Adipocyte (in vitro differentiated cells): ENCODE measurements at regions not wholly inside any gene's neighbourhood (a gene's known extent, or its start where the extent isn't known, plus 50 kb on each side); places are given as distances from the start of the nearest gene placed in this dataset.

ENCODE experiments used
- DNase-seq: peaks from one replicate; pipeline ENCODE4 v3.0.0-alpha.2; 2015; ENCODE audit warnings: low read depth
- H3K27me3 ChIP-seq: replicated peaks from 2 replicates; pipeline ENCODE4 v1.7.0; 2013; ENCODE audit warnings: mild to moderate bottlenecking, low read length, moderate library complexity; ENCODE audit not compliant: control insufficient read depth, insufficient read depth
- H3K36me3 ChIP-seq: 2 replicates; pipeline ENCODE4 v1.7.0; 2013; ENCODE audit warnings: low read length, mild to moderate bottlenecking, moderate library complexity; ENCODE audit not compliant: control insufficient read depth, insufficient read depth, severe bottlenecking
- H3K4me1 ChIP-seq: 2 replicates; pipeline ENCODE4 v1.7.0; 2013; ENCODE audit warnings: mild to moderate bottlenecking, low read length, moderate library complexity; ENCODE audit not compliant: control insufficient read depth, insufficient read depth
- H3K4me3 ChIP-seq: 2 replicates; pipeline ENCODE4 v1.7.0; 2013; ENCODE audit warnings: mild to moderate bottlenecking, low read length, moderate library complexity
- H3K9ac ChIP-seq: 2 replicates; pipeline ENCODE4 v1.7.0; 2013; ENCODE audit warnings: mild to moderate bottlenecking, low read length, moderate library complexity
- H3K9me3 ChIP-seq: 2 replicates; pipeline ENCODE4 v1.7.0; 2013; ENCODE audit warnings: mild to moderate bottlenecking, low read length, moderate library complexity; ENCODE audit not compliant: control insufficient read depth

DNA sequence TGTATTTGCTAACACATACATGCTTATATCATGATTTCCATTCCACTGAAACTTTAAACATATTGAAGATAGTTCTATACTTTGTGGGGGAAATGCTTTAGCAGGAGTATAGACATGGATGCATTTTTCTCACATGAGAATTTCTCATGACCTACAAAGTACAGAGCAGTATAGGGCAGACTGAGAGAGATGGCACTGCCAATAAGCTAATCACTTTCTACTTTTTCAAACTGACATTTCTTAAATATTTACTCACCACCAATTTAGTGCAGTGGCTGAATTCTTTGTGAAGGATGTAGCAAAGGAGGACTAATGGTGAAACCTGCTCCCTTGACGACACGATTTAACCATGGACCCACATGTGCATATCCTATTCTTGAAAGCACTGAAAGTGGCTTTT lies 923.5 kb downstream of the ADGRL2 start:
- no peak for DNase-seq
- H3K9ac ChIP-seq, result no peak overlapping the region
- no peaks in the 10 kb centered on the region for H3K4me1 ChIP-seq
- no peak overlapping the region for H3K4me3 ChIP-seq
- H3K36me3 ChIP-seq, result no peaks in the 10 kb centered on the region
- no peaks in the 10 kb centered on the region for H3K27me3 ChIP-seq
- peaks cover 13% of the 10 kb centered on the region for H3K9me3 ChIP-seq

DNA sequence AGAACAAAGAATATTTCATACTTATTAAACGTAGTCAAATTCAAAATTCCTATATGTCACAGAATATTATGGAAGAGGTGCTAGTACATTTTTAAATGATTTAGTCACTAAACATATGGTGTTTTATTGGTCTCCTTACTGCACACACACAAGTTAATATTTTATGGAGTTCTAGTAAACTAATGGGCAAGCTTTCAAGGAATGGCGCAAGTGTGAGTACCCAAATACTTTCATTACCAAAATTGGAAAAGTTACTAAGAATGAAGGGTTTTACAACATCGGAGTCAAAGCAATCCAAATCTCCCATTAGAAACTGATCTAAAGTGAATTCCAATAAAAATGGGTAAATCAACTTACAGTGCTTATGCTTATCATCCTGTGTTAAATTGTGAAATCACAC lies 921.9 kb downstream of the ADGRL2 start:
- no peak overlapping the region for H3K9ac ChIP-seq
- peaks cover 10% of the 10 kb centered on the region for H3K9me3 ChIP-seq
- H3K4me1 ChIP-seq, result no peaks in the 10 kb centered on the region
- H3K4me3 ChIP-seq, result no peak overlapping the region
- no peaks in the 10 kb centered on the region for H3K36me3 ChIP-seq
- DNase-seq, result no peak
- H3K27me3 ChIP-seq, result no peaks in the 10 kb centered on the region

DNA sequence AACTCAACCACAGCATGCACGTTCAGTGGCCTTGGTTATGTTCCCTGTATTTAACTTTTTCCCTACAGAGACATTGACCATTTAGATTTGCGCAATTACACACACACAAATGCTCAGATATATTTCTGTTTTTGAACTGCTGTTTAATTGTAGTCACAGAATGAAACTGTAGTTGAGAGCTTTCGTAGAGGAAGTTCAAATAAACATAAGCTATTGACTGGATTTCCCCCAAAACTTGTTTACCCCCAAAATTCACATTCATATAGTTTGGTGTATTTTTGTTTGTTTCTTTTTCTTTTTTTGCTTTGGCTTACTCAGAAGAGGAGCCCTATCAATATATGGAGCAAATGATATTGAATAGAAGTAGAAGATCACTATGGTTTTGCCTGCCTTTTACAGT lies 921.0 kb downstream of the ADGRL2 start:
- DNase-seq, result no peak
- Histone ChIP-seq H3K36me3 (no peaks in the 10 kb centered on the region), H3K9me3 (peaks cover 10% of the 10 kb centered on the region), H3K4me1 (no peaks in the 10 kb centered on the region), H3K9ac (no peak overlapping the region), H3K27me3 (no peaks in the 10 kb centered on the region), H3K4me3 (no peak overlapping the region)

DNA sequence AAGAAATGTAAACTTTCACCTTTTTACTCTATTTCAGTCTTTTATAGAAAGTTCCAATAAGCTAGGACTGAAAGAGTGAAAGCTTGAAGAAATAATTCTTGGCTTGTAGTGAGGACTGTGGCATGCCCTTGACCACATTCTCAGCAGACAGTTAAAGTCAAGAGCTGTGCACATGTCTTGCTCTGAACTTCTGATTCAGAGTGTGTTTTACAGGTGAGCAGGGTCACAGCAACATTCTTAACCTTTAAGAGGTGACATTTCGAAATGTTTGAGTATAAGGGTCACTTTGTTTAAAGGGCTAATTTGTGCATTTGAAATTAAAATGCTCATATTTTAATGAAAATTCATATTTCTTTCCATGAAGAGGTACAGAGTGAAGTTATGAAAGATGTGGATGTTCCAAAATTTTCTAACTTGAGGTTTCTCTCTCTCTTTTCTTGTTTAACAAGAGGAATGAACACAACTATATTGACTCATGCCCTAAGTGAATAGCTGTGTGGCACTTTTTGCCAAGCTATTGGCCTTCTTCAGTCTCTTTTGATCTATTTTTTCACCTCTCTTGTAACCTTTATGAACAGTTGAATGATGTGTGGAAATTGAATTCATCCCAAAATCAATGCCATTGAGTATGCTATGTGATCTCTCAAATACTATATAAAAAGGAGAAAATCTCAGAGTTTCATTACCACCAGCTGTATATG lies 918.1 kb downstream of the ADGRL2 start:
- H3K4me3 ChIP-seq, result no peak overlapping the region

DNA sequence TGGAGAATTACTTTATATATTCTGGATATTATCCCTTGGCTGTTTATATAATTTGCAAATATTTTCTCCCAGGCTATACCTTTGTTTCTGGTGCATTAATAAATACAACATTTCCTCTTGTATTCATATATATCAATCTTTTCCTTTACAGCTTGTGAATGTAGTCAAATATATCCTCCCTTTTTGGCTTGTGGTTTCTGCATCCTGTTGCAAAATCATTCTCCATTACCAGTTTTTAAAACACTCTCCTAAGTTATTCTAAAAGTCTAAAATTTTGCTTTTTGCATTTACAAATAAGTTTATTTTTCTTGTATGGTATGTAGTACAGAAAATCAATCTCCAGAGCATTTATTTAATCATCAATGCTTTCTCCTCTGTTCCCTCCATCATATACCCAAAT lies 909.4 kb downstream of the ADGRL2 start:
- Histone ChIP-seq H3K4me3 (no peak overlapping the region), H3K27me3 (no peaks in the 10 kb centered on the region), H3K36me3 (no peaks in the 10 kb centered on the region), H3K9ac (no peak overlapping the region), H3K4me1 (no peaks in the 10 kb centered on the region), H3K9me3 (no peaks in the 10 kb centered on the region)
- DNase-seq, result peak; percentile 13

More for the DNA sequence above, 918.1 kb downstream of the ADGRL2 start:
- H3K36me3 ChIP-seq, result no peaks in the 10 kb centered on the region
- peaks cover 10% of the 10 kb centered on the region for H3K9me3 ChIP-seq
- DNase-seq, result no peak
- no peaks in the 10 kb centered on the region for H3K4me1 ChIP-seq
- no peak overlapping the region for H3K9ac ChIP-seq
- no peaks in the 10 kb centered on the region for H3K27me3 ChIP-seq

DNA sequence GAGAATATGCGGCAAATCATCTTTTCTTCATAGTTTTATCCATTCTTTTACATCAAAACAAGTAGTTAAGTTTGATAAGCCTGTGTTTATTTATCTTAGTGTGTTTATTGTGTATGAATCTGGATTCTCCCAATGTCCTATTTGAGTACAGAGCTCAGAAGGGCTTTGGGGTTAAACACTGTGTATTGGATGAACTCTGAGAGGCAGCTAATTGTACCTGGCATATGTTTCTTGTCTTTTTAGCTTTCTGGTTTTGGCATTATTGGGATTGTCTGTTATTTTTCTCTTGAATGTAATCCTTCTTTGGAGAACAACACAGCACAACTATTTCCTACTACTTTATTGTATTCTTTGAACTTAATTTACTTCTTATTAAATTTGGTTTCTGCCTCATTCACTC lies 906.9 kb downstream of the ADGRL2 start:
- DNase-seq, result no peak
- Histone ChIP-seq H3K9ac (no peak overlapping the region), H3K27me3 (no peaks in the 10 kb centered on the region), H3K4me3 (no peak overlapping the region), H3K36me3 (no peaks in the 10 kb centered on the region), H3K4me1 (no peaks in the 10 kb centered on the region), H3K9me3 (no peaks in the 10 kb centered on the region)

DNA sequence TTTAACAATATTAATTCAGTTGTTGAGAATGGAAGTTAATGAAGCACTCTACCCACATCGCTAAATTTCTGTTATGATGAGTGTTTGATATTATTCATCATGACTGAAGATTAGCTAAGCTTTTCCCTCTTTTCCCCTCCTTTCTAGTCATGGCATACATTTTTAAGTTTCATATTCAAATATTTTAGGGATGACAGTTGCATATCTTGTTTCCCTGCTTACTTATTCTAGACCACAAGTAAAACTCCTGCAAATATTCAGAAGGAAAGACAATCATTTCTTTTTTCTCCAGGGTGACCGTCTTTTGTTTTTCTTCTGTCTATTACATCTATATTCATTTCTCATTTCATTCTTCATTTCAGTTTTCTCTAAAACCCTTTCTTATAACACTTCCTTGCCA lies 906.0 kb downstream of the ADGRL2 start:
- no peak overlapping the region for H3K9ac ChIP-seq
- no peak overlapping the region for H3K4me3 ChIP-seq
- H3K4me1 ChIP-seq, result no peaks in the 10 kb centered on the region

DNA sequence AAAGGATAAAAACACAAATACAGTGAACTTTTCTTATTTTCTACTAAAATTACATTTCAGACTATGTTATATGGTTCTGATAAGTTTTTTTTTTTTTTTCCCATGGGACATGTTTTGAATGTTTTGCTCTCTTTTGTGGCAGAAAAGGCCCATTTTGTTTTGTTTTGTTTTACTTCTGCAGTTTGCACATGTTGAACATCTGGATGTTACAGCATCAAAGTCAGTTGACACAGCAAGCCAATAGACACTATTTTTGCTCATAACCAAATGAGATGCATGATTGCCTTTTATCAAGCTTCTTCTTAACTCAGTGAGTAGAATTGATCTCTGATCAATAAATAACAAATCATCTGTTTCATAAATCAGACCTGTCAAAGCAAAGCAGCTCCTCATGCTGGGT lies 904.2 kb downstream of the ADGRL2 start:
- Histone ChIP-seq H3K27me3 (no peaks in the 10 kb centered on the region), H3K9ac (no peak overlapping the region), H3K36me3 (no peaks in the 10 kb centered on the region), H3K4me1 (no peaks in the 10 kb centered on the region), H3K9me3 (no peaks in the 10 kb centered on the region), H3K4me3 (no peak overlapping the region)
- peak; percentile 13 for DNase-seq

More for the DNA sequence above, 906.0 kb downstream of the ADGRL2 start:
- H3K27me3 ChIP-seq, result no peaks in the 10 kb centered on the region
- peak; percentile 70 for DNase-seq
- no peaks in the 10 kb centered on the region for H3K36me3 ChIP-seq
- H3K9me3 ChIP-seq, result no peaks in the 10 kb centered on the region

DNA sequence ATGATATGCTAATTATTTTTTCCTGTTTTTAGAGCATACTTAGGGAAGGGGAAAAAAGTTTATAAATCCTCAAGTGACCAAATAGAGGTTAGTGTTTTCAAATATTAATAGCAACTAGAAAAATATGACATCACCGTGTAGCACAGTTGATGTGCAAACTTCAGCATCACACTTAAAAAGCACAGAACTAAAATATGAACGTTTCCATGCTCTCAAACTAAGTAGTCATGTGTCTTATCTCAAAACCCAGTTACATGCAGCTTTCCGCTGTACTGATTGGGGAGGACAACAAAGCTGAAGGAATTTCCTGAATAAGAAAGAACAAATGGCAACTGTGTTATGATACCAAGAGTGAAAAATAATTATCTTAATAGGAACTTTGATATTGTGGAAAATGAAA lies 903.7 kb downstream of the ADGRL2 start:
- no peak for DNase-seq
- no peak overlapping the region for H3K4me3 ChIP-seq
- no peaks in the 10 kb centered on the region for H3K9me3 ChIP-seq
- H3K27me3 ChIP-seq, result no peaks in the 10 kb centered on the region
- H3K36me3 ChIP-seq, result no peaks in the 10 kb centered on the region
- H3K9ac ChIP-seq, result no peak overlapping the region
- H3K4me1 ChIP-seq, result no peaks in the 10 kb centered on the region

DNA sequence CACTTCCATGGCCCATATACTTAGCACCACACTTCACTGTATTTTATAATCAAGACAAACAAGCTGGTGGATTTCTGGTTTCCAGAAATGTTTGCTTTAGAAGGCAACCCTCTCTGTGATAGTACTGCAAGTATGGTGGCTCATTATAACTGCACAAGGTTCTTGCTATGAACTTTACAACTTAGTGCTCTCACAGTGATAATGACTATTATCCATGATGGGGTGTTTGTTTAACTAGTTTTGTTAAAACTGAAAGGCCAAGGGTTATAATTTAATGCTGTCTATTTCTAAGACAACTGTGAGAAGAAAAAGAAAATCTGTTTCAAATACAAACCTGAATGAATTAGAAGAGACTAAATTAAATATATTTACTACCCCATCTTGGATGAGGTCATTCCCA lies 903.2 kb downstream of the ADGRL2 start:
- H3K4me1 ChIP-seq, result no peaks in the 10 kb centered on the region
- no peak overlapping the region for H3K9ac ChIP-seq
- H3K27me3 ChIP-seq, result no peaks in the 10 kb centered on the region
- DNase-seq, result no peak
- H3K4me3 ChIP-seq, result no peak overlapping the region
- no peaks in the 10 kb centered on the region for H3K36me3 ChIP-seq
- H3K9me3 ChIP-seq, result no peaks in the 10 kb centered on the region

DNA sequence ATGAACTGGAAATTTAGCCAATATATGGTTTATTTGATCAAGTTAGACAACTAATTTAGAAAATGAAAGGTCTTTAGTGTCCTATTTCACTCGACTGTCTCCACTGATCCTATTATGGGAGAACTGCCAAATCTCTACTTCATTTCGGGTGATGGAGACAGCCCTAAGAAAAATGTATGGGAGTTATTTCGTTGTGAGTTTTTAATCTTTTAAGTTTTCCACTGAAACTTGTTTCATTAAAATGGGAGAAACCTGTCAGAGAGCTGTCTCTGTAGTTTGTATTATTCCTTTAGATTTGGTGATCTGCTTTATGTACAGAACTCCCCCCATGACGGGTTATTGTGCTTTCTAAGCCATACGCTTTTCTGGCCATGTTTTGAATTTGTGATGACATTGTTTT lies 899.7 kb downstream of the ADGRL2 start:
- peaks cover 1% of the 10 kb centered on the region for H3K4me1 ChIP-seq
- H3K9ac ChIP-seq, result no peak overlapping the region
- no peak for DNase-seq
- no peak overlapping the region for H3K4me3 ChIP-seq
- H3K9me3 ChIP-seq, result no peaks in the 10 kb centered on the region
- no peaks in the 10 kb centered on the region for H3K27me3 ChIP-seq
- H3K36me3 ChIP-seq, result no peaks in the 10 kb centered on the region

DNA sequence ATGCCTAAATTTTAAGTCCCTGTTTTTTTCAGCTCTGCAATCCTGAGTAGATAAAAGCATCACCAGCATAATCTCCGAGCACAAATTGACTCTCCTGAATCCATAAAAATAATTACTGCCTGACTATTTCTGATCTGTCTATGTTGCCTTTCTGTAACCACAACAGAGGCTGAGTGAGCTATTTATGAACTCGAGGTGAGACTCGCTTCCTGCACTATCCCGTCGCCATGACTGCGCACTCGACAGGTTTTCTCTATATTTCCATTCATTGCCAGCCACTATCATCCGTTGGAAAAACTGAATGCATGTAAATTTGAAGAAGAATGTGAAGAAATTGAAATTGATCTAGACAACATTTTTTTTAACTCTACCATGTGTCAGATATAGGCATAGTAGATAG lies 897.2 kb downstream of the ADGRL2 start:
- DNase-seq, result no peak
- H3K36me3 ChIP-seq, result no peaks in the 10 kb centered on the region
- H3K27me3 ChIP-seq, result no peaks in the 10 kb centered on the region
- H3K4me3 ChIP-seq, result no peak overlapping the region
- H3K9ac ChIP-seq, result no peak overlapping the region
- H3K9me3 ChIP-seq, result no peaks in the 10 kb centered on the region
- peaks cover 5% of the 10 kb centered on the region for H3K4me1 ChIP-seq
